DMS153 treated with DMSO at 0.1 percent for 48 hours (cell line): ENCODE measurements at regions not wholly inside any gene's neighbourhood (a gene's known extent, or its start where the extent isn't known, plus 50 kb on each side); places are given as distances from the start of the nearest gene placed in this dataset.
"Not testable (repeated sequence)": the region's sequence is repeated elsewhere in the genome, so short reads cannot be mapped to it uniquely, and the experiment has no call there.

ENCODE experiments used
- DNase-seq: peaks from one replicate; lab custom pipeline; 2025; ENCODE audit not compliant: unreplicated experiment; lab: John Stamatoyannopoulos, UW

- no peak for DNase-seq
Measured at GRCh38 chr17:69669441-69670178, 255.1 kb downstream of the MAP2K6 start.

GRCh38 chr17:69672924-69673323 lies 258.4 kb downstream of the MAP2K6 start:
- DNase-seq: no peak

- DNase-seq: no peak
Measured at GRCh38 chr17:69677130-69677529, 262.6 kb downstream of the MAP2K6 start.

- DNase-seq: no peak
Measured at GRCh38 chr17:69678206-69678605, 263.7 kb downstream of the MAP2K6 start.

GRCh38 chr17:69679829-69680228 lies 265.3 kb downstream of the MAP2K6 start:
- DNase-seq: no peak

GRCh38 chr17:69684251-69684650 lies 269.8 kb downstream of the MAP2K6 start:
- no peak for DNase-seq

- DNase-seq: not testable (repeated sequence)
Measured at GRCh38 chr17:69685150-69685549, 270.7 kb downstream of the MAP2K6 start.

GRCh38 chr17:69690531-69690930 lies 276.0 kb downstream of the MAP2K6 start:
- no peak for DNase-seq

- no peak for DNase-seq
Measured at GRCh38 chr17:69692171-69692570, 277.7 kb downstream of the MAP2K6 start.

- no peak for DNase-seq
Measured at GRCh38 chr17:69695646-69696045, 281.1 kb downstream of the MAP2K6 start.

- DNase-seq: no peak
Measured at GRCh38 chr17:69696650-69697049, 282.2 kb downstream of the MAP2K6 start.

- not testable (repeated sequence) for DNase-seq
Measured at GRCh38 chr17:69698352-69698751, 283.9 kb downstream of the MAP2K6 start.

- DNase-seq: no peak
Measured at GRCh38 chr17:69702078-69702477, 287.6 kb downstream of the MAP2K6 start.

GRCh38 chr17:69703751-69704150 lies 289.3 kb downstream of the MAP2K6 start:
- no peak for DNase-seq

GRCh38 chr17:69704935-69705334 lies 290.4 kb downstream of the MAP2K6 start:
- no peak for DNase-seq

GRCh38 chr17:69706127-69706526 lies 291.6 kb downstream of the MAP2K6 start:
- no peak for DNase-seq

GRCh38 chr17:69709441-69709840 lies 294.9 kb downstream of the MAP2K6 start:
- no peak for DNase-seq

- no peak for DNase-seq
Measured at GRCh38 chr17:69710926-69711325, 296.4 kb downstream of the MAP2K6 start.

- peak; percentile 69 for DNase-seq
Measured at GRCh38 chr17:69711541-69711940, 297.0 kb downstream of the MAP2K6 start.

- DNase-seq: no peak
Measured at GRCh38 chr17:69712801-69713311, 298.4 kb downstream of the MAP2K6 start.

GRCh38 chr17:69713815-69714214 lies 299.3 kb downstream of the MAP2K6 start:
- DNase-seq: no peak

GRCh38 chr17:69714669-69715068 lies 300.2 kb downstream of the MAP2K6 start:
- DNase-seq: no peak

- no peak for DNase-seq
Measured at GRCh38 chr17:69715656-69716055, 301.2 kb downstream of the MAP2K6 start.
